ENCODE measurements at regions not wholly inside any gene's neighbourhood (a gene's known extent, or its start where the extent isn't known, plus 50 kb on each side); places are given as distances from the start of the nearest gene placed in this dataset.

DNA sequence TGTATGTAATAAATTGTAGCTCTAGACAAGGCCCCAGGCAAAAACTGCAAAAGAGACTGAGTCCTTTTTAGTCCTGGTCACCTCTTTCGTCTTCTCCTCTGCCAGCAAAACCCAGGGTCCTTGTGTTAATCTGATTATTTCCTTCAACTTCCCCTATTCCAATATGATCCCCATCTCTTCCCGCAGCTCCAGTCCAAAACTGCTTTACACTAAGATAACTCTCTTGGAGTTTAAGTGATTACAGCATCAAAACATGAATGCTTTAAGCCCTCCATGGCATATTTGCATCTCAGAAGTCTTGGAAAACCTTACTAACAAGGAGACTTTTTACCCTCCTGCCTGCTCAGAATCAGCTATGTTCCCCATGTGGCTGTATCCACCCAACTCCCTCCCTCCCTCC lies 59.3 kb downstream of the MAGEA1 start:
- ChIA-PET CTCF (no interaction called here), POLR2A (no interaction called here)
- H3K4me1 ChIP-seq (ENCODE audit: control insufficient read depth, extremely low read depth, insufficient read depth, low read length), result no peaks in the 10 kb centered on the region
- no peak overlapping the region for H3K4me2 ChIP-seq (ENCODE audit: insufficient read depth, low read length)
- H3K9ac ChIP-seq (replicated peaks; ENCODE audit: extremely low read depth, insufficient read depth, low read length), result no peak overlapping the region
- H3K27me3 ChIP-seq (ENCODE audit: control insufficient read depth in 2 of 2, insufficient read depth in 2 of 2, low read length in 2 of 2), result peaks cover 0 to 2% of the 10 kb centered on the region in 2 experiments
- H3K36me3 ChIP-seq (ENCODE audit: control insufficient read depth in 2 of 2, extremely low read depth in 1 of 2, insufficient read depth in 2 of 2, low read length in 2 of 2), result no peaks in the 10 kb centered on the region
- FAIRE-seq, result no peak
- no TSS peak for BruUV-seq (replicated peaks)
- dilution Hi-C loops (cut with MboI; ENCODE audit: extremely low pct_ligation_motif_present, low sequenced_read_pairs) (no loop called here), intact Hi-C loops (cut with micrococcal nuclease) (no loop called here)
- no peaks in the 10 kb centered on the region for H3K9me3 ChIP-seq (replicated peaks; ENCODE audit: control insufficient read depth, insufficient read depth, low read length)
- no peak overlapping the region for H3K4me3 ChIP-seq (replicated peaks in 1 of 3; ENCODE audit: insufficient read depth in 1 of 3, low read depth in 1 of 3, low read length in 3 of 3)
- H3K79me2 ChIP-seq (ENCODE audit: control insufficient read depth, insufficient read depth, low read length), result no peaks in the 10 kb centered on the region
- H3K27ac ChIP-seq (ENCODE audit: insufficient read depth, low read depth, low read length), result no peak overlapping the region
- no peaks in the 10 kb centered on the region for H3K9me1 ChIP-seq (replicated peaks; ENCODE audit: control insufficient read depth, extremely low read depth, insufficient read depth, low read length)
- no peak for DNase-seq (ENCODE audit: low read depth, low spot score)
- no peak overlapping the region for H2AFZ ChIP-seq (ENCODE audit: low read depth, low read length)
- no peaks in the 10 kb centered on the region for H4K20me1 ChIP-seq (replicated peaks; ENCODE audit: control insufficient read depth, extremely low read depth, insufficient read depth, low read length)
- TF ChIP-seq POLR2A (IDR thresholded peaks at IDR 0.05; ENCODE audit: low read depth, low read length) (no peak), FOS (IDR thresholded peaks at IDR 0.05; ENCODE audit: borderline replicate concordance, insufficient read depth, low read length) (no peak)
